DMS 273 treated with DMSO at 0.1 percent for 48 hours (cell line): ENCODE measurements at regions not wholly inside any gene's neighbourhood (a gene's known extent, or its start where the extent isn't known, plus 50 kb on each side); places are given as distances from the start of the nearest gene placed in this dataset.
"Not testable (repeated sequence)": the region's sequence is repeated elsewhere in the genome, so short reads cannot be mapped to it uniquely, and the experiment has no call there.

Experiments
- DNase-seq: peaks from one replicate; lab custom pipeline; 2025; lab: John Stamatoyannopoulos, UW

DNA sequence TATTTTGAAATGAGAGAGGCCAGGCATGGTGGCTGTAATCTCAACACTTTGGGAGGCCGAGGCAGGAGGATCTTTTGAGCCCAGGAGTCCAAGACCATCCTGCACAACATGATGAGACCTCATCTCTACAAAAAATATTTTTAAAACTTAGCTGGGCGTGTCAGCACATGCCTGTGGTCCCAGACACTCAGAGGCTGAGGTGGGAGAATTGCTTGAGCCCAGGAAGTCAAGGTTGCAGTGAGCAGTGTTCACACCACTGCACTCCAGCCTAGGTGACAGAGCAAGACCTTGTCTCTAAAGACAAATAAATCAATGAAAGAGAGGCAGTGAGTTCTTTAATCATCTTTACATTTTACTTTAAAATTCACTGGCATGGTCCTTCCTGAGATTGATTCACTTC lies 124.5 kb downstream of the DUSP6 start:
- no peak for DNase-seq

GRCh38 chr12:89225808-89226411 lies 126.4 kb downstream of the DUSP6 start:
- no peak for DNase-seq

- DNase-seq: no peak
Measured at GRCh38 chr12:89225401-89225800, 126.9 kb downstream of the DUSP6 start.

GRCh38 chr12:89222580-89222979 lies 129.7 kb downstream of the DUSP6 start:
- DNase-seq: not testable (repeated sequence)

DNA sequence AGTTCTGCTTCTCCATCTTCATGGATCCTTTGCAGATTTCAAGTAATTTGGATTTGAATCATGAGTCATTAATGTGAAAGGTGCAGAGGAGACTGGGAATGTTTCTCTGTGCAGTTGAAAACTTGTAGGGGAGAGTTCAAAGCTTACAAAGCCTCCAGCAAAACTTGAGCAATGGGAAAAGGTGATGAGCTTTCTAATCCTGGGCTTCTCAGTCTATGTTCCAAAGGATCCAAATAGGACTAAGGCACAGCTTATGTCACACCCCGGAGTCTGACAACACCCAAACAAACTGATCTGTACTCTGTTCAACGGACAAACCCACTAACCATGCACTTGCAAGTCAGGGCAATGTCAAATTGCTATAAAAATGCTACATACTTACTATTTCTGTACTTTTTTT lies 134.8 kb downstream of the DUSP6 start:
- no peak for DNase-seq

DNA sequence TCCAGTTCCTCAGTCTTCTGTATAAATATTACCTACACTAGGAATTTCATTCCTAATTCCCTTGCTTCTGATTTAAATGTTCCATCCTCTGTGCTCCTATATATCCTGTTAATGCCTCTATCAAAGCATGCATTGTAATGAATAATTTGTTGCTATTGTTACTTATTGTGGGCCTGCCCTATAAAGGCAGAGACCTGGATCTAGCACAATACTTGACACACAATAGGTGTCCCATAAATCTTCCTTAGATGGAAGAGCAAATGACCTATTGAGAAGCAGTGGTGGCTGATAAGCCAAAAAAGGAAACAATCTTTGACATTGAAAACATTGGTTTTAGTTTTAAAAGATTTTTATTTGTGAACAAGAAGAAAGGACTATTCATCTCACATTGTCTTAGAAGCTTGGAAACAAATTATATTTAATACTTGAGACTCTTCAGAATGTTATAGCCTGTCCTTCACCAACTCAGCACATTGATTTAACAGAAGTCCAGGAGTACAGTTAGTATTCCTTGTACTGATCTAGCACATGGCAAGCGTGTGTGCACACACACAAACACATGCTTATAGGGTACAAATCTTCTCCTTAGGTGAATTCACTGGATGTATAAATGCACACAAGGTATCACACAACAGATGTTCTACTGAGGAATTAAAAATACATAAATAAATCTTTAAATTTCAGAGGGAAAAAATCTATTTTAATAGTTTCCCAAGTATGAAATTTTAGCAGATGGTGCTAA lies 135.9 kb downstream of the DUSP6 start:
- DNase-seq: no peak

- no peak for DNase-seq
Measured at GRCh38 chr12:89215196-89215595, 137.1 kb downstream of the DUSP6 start.

DNA sequence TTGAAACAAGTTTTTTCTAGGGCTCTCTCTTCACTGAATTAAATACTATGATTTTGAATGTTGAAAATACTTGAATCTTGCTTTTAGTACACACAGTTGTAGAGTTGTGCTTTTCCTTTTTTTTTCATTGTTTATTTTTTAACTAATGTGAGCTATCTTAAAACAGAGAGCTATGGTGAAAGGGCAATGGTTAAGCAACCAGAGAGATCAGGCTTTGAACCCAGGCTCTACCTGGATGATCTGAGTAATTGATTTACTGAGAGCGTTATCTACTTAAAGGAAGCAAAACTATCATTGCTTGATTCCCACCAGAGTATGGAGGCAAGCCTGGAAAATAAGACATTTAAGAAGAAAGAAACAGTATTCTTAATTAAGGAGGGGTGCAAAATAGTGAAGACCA lies 138.6 kb downstream of the DUSP6 start:
- DNase-seq: no peak

DNA sequence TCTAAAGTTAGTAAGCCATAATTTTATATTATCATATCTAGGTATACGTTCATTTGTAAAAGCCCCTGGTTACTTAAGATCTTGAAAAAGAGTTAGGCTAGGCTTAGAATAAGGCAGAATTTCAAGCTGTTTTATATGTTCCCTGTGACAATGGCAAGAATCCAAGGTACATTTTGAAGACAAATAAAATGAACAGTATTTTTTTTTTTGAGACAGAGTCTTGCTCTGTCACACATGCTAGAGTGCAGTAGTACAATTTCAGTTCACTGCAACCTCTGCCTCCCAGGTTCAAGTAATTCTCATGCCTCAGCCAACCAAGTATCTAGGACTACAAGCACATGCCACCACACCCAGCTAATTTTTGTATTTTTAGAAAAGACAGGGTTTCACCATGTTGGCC lies 139.2 kb downstream of the DUSP6 start:
- DNase-seq: no peak

DNA sequence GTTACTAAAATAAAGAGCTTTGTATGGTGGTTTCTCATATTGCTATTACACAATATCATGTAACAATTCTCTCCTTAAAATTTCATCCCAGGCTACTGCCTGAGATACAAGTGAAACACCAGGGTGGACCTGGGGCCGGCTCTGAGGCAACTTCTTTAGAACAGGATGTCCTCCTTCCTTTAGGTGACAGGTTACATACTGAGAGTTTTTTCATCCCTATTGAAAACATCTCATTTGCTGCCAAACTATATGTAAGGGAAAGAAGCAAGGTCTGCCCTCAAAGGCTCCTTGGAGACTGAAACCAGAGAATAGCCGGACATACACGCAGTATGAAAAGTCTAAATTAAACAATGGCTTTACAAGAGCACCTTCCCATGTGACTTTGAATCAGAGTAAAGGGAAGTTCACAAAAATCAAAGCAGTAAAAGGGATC lies 139.9 kb downstream of the DUSP6 start:
- DNase-seq: no peak

- DNase-seq: no peak
Measured at GRCh38 chr12:89211456-89211855, 140.8 kb downstream of the DUSP6 start.

- DNase-seq: no peak
Measured at GRCh38 chr12:89210277-89210676, 142.0 kb downstream of the DUSP6 start.

DNA sequence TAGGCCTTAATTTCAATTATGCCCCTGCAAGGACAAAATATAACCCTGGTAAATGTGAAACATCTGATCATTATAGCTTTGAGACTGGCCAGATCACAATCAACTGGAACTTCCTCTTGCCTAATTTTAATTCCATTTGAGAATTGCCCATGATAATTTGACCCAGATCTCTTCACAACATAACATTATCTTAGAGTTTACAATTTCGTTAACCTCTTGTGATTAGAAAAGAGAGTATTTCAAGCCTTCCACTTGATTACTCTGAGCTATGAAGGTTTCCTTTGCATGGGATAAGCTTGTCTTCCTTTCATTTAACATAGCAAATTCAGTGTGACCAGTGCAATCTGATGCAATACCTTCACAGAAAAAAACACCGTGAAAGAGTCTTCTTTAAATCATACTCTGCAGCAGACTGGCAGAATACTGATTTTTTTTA lies 143.6 kb downstream of the DUSP6 start:
- no peak for DNase-seq

GRCh38 chr12:89206390-89206789 lies 145.9 kb downstream of the DUSP6 start:
- DNase-seq: no peak

DNA sequence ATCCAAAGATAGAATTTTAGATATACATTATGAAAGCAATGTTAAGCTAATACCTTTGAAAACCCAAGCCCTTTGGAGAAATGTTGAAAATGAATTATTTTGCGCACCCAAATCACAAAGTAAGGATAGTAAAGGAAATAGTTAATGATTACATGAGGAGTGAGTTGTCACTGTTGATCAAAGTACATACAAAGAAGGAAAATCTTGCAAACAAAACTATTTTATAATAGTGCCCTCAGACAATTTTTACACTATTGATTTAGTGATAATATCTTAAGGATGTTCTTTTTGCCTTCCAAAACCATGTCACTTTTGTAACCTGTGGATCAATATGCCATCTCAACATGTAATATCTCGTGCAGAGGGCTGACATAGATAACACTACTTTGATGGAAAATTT lies 146.8 kb downstream of the DUSP6 start:
- DNase-seq: no peak

GRCh38 chr12:89203144-89203543 lies 149.2 kb downstream of the DUSP6 start:
- no peak for DNase-seq

GRCh38 chr12:89200217-89200616 lies 152.1 kb downstream of the DUSP6 start:
- no peak for DNase-seq

- no peak for DNase-seq
Measured at GRCh38 chr12:89195470-89195869, 156.8 kb downstream of the DUSP6 start.

DNA sequence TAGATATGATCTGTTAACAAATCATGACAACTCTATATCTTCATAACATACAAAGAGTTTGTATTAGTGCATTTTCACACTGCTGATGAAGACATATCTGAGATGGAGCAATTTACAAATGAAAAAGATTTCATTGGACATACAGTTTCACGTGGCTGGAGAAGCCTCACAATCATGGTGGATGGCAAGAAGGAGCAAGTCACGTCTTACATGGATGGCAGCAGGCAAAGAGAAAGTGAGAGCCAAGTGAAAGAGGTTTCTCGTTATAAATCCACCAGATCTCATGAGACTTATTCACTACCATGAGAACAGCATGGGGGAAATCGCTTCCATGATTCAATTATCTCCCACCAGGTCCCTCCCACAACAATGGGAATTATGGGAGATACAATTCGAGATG lies 157.6 kb downstream of the DUSP6 start:
- no peak for DNase-seq

GRCh38 chr12:89192429-89192828 lies 159.9 kb downstream of the DUSP6 start:
- DNase-seq: no peak

DNA sequence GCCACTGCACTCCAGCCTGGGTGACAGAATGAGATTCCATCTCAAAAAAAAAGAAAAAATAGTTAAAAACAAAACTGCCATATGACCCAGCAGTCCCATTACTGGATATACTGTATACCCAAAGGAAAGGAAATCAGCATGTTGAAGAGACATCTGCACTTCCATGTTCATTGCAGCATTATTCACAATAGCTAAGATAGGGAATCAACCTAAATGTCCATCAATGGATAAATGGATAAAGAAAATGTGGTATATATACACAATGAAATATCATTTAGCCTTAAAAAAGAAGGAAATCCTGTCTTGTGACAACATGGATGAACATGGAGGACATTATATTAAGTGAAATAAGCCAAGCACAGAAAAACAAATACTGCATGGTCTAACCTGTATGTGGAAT lies 160.7 kb downstream of the DUSP6 start:
- not testable (repeated sequence) for DNase-seq

DNA sequence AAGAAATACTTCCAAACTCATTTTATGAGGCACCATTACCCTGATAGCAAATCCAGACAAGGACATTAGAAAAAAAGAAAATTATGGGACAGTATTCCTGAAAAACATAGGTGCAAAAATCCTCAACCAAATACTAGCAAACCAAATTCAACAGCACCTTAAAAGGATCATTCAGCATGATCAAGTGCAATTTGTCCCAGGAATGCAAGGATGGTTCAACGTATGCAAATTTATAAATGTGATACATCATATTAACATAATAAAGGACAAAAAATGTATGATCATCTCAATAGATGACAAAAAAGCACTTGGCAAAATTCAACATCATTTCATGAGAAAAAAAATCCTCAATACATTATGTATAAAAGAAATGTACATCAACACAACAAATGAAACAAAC lies 162.9 kb downstream of the DUSP6 start:
- no peak for DNase-seq

DNA sequence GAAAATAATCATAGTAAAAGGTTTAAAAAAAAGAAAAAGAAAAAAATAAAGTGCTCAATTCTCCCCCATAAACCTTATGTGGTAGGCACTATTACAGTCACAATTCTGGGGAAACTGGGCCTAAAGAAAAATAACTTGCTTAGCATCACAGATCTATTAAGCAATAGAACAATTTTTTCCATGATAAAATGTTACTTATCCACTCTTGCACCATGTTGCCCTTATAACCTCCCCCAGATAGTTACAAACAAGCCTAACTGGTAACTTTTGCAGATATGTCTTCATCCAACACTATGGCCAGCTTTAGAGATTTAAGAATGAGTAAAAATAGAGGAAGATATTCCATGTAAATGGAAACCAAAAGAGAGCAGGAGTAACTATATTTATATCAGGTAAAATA lies 164.8 kb downstream of the DUSP6 start:
- DNase-seq: no peak

- DNase-seq: no peak
Measured at GRCh38 chr12:89185889-89186288, 166.4 kb downstream of the DUSP6 start.
